Dedifferentiated amniotic fluid mesenchymal stem cell (primary cell): ENCODE measurements at regions not wholly inside any gene's neighbourhood (a gene's known extent, or its start where the extent isn't known, plus 50 kb on each side); places are given as distances from the start of the nearest gene placed in this dataset.

Source experiments
- DNase-seq: peaks from one replicate; pipeline ENCODE4 v3.0.0-alpha.2; 2016; ENCODE audit errors: extremely low spot score

DNA sequence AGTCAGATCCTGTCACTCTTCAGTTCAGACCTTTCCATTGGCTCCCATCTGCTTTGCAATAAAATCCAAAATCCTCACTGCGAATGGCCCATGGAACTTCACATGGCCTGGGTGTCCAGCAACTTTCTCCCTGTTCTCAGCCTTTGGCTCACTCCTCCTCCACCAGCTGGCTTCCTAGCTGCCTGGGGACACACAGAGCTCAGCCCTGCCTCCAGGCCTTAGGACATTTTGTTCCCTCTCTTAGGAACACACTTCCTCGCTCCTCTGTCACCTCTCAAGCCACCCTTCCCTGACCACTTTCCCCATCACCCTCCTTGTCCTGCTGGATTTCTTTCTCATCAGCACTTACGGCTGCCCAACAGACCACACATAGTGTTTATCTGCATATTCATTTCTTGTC, 419.6 kb downstream of the MED13L start:
- no peak for DNase-seq

DNA sequence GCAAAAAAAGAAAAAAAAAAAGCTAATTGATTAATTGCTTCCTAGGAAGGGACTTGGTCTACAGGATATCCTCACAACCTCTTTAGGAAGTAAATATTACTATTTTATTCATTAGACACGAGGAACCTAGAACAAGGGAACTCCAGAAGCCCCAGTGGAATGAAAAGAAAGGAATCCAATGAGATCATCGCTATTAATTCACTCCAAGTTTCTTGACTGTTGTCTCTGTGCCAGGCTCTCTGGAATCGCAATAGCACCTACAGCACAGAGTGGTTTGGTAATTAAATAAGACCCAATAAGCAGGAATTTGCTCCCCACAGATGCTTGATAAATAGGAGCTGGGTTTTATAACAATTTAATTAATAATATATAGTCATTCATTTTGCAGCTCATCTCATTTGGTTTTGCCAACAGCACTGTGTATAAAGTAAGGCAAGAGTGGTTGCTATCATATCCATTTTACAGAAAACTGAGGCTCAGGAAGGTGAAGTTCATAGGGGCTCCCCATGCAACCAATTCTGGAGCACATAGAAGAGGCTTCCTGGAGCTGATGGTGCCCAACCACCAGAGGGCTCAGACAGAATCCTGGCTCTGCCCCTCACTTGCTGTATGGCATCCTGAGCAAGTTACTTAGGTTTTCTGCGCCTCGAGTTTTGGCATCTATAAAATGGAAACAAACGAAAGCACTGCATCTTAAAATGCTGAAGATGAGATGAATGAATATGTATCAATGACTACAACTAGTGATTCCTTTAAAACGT, 420.2 kb downstream of the MED13L start:
- no peak for DNase-seq

DNA sequence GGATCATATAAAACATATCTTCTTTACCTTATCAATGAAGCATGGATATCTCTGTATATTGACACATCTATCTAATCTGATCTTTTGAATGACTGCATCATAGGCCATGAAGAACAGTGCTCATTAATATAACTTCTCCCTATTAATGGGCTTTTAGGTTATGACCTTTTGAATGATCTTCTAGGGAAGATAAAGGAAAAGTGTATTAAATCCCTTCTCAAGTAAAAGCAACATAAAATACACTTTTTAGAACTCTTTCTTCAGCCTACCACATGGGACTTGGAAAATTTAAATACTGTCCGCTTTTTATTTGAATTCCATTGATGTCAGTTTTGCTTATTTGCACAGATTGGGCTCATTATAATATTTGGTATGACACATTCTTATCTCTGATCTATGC, 425.4 kb downstream of the MED13L start:
- no peak for DNase-seq

- DNase-seq, result no peak
Measured at GRCh38 chr12:115850957-115851356, 426.5 kb downstream of the MED13L start.

DNA sequence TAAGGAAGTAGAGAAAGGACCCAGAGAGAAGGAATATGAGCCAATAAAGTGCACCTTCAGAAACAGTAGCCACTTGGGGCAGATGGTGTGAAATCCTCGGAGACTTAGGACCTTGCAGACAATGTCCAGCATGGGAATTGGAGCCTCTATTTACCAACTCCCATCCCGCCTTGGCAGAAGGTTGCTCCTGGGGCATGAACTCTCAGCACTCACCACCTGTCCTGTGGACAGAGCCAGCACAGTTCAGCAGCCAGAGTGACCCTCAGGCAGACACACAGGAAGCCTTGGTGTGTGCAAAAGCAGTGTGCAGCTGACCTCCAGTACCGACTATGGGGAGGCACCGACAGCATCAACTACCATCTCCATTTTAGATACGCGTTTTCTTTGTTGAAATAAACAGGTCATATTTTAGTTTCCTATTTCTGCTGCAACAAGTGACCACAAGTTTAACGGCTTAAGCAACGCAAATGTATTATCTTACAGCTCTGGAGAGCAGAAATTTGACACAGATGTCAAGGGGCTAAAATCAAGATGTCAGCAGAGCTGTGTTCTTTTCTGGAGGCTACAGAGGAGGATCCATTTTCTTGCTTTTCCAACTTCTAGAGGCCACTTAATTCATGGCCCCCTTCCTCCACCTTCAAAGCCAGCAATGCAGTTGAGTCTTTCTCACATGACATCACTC, 428.1 kb downstream of the MED13L start:
- DNase-seq, result no peak

GRCh38 chr12:115847398-115847797, 430.1 kb downstream of the MED13L start:
- no peak for DNase-seq

DNA sequence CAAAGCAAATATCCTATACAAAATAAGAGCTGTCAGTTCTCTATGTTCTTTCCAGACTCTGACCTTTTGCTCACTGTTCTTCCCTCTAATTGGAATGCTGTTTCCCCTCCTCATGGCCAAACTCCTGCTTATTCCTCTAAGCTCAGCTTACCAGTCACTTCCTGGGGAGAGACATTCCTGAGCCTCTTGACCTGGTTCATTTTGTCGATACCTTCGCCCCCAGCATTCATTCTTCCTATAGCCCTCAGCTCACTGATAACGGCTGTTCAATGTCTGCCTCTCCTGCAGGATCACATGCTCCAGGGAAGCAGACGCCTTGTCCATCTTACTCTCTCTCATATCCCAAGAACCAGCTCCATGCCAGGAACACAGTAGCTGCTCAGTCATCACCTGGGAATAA, 431.0 kb downstream of the MED13L start:
- no peak for DNase-seq

GRCh38 chr12:115840159-115840558, 437.3 kb downstream of the MED13L start:
- no peak for DNase-seq

DNA sequence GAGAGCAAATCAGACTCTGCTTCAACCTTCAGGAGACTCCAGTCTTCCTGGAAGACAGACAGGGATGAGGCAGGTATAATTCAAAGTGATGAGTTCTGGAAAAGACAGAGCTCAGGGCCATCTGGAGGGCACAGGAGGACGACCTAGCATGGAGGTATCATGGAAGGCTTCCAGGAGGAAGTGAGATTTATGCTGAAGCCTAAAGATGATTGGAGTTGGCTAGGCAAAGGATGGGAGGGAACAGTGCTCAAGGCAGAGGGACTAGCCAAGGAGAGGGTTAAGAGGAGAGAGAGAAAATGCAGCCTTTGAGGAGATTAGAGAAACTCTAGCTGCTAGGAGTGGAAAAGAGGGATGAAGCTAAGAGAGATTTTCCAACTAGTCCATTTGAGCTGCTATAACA, 438.5 kb downstream of the MED13L start:
- no peak for DNase-seq

- no peak for DNase-seq
Measured at GRCh38 chr12:115837220-115837619, 440.3 kb downstream of the MED13L start.

DNA sequence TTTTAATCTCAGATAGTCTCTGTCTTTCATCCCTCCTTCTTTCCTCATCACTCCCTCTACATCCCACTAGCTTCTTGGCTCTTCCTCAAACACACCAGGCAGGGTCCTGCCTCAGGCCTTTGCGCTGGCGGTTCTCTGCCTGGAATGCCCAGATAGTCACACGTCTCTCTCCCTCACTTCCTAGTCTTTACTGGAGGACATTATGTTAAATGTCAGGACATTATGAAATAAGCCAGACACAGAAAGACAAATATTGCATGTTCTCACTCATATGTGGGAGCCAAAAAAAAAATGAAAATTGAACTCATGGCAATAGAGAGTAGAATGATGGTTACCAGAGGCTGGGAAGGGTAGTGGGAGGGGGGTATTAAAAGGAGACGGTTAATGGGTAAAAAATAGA, 442.0 kb downstream of the MED13L start:
- DNase-seq, result no peak

DNA sequence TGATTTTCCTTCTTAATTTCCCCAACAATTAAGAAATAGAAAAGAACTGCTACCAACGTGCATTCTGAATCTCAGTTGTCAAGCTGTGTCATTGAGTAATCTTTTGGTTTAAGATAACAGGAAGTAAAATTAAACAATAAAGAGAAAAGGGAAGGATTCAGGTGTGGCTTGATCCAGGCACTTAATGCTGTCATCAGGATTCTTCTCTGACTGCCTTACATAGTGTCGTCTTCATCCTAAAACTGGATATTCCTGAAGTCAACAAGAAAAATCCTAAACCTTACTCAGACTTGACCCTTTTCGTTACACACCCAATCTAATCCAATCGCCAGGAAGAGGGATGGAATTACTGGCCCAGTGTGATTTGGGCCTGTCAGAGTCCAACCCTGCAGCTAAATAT, 443.8 kb downstream of the MED13L start:
- DNase-seq, result no peak

DNA sequence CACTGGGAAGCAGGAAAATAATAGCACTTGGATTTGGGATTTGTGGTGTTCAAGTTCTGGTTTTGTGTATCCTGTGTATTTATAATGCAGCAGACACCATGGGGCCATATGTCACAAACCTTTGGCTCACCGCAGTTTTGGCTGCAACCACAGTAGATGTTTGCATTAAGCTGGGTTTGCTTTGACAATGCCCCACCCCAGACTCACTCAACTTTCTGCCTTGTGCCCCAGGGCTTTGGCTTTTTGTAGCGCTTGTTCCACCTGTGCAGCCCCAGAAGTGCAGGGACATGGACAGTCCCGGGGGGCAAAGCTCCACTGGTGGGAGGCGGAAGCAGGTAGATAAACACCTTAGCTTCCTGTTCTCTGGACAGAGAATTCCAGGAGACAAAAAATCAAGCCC, 446.9 kb downstream of the MED13L start:
- DNase-seq, result no peak

DNA sequence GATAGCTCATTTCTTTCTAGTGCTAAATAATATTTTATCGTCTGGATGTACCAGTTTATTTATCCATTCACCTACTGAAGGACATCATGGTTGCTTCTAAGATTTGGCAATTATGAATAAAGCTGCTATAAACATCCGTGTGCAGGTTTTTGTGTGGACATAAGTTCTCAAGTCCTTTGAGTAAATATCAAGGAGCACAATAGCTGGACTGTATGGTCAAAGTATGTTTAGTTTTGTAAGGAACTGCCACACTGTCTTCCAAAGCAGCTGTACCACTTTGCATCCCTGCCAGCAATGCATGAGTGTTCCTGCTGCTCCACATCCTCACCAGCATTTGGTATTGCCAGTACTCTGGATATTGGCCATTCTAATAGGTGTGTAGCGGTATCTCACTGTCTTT, 447.4 kb downstream of the MED13L start:
- no peak for DNase-seq

GRCh38 chr12:115828168-115828567, 449.3 kb downstream of the MED13L start:
- DNase-seq, result no peak

- DNase-seq, result no peak
Measured at GRCh38 chr12:115824936-115825602, 452.4 kb downstream of the MED13L start.

- DNase-seq, result no peak
Measured at GRCh38 chr12:115823635-115824034, 453.9 kb downstream of the MED13L start.

- DNase-seq, result no peak
Measured at GRCh38 chr12:115820656-115821055, 456.8 kb downstream of the MED13L start.

GRCh38 chr12:115818973-115819372, 458.5 kb downstream of the MED13L start:
- no peak for DNase-seq

- DNase-seq, result no peak
Measured at GRCh38 chr12:115817389-115817788, 460.1 kb downstream of the MED13L start.

- no peak for DNase-seq
Measured at GRCh38 chr12:115815924-115816323, 461.6 kb downstream of the MED13L start.

DNA sequence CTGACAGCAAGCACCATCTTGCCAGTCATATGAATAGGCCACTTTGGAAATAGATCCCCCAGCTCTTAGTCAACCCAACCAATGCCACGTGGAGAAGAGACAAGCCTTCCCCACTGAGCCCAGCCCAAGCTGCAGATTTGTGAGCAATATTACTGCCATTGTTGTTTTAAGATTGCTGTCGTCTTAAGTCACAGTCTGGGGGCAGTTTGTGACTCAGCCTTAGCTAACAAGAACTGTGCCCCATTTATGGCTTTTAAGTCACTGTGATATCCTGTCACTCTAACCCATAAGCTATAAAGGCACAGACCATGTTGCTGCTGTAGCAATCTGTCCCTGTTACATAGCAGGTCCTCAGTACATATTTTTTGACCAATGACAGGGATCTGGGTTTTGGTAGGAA, 464.2 kb downstream of the MED13L start:
- DNase-seq, result no peak

DNA sequence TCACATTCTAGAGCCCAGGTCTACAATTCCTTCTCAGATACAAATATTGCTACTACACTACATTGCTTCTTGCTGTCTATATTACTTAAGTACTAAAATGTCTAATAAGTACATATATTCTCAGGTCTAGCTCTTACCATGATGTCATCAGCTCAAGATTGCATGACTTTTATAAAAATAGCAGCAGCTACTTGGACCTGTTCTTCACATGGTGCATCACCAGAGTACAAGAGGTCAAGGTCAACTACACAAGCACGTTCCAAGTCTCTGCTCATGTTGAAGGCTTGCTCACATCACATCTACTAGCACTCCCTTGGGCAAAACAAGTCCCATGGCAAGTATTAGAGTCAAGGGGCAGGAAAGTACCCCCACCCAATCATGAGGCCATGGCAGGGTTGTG, 465.6 kb downstream of the MED13L start:
- no peak for DNase-seq
